ENCODE measurements at regions not wholly inside any gene's neighbourhood (a gene's known extent, or its start where the extent isn't known, plus 50 kb on each side); places are given as distances from the start of the nearest gene placed in this dataset.

- TF ChIP-seq CTCF (IDR thresholded peaks at IDR 0.05; ENCODE audit: borderline replicate concordance, extremely low read depth, low read length, poor library complexity, severe bottlenecking) (no peak), EZH2 (IDR thresholded peaks at IDR 0.05; ENCODE audit: borderline replicate concordance, low read depth, low read length, severe bottlenecking) (no peak)
Observed at GRCh38 chr2:120422465-120423160, 76.7 kb downstream of the INHBB start.
